GM21390 (cell line): ENCODE measurements at regions not wholly inside any gene's neighbourhood (a gene's known extent, or its start where the extent isn't known, plus 50 kb on each side); places are given as distances from the start of the nearest gene placed in this dataset.

Source experiments
- ATAC-seq: cut with Tn5 transposase; IDR thresholded peaks from one replicate; pipeline ENCODE4 v1.9.1; 2021; ENCODE audit not compliant: unreplicated experiment

- ATAC-seq: no peak
Observed at GRCh38 chr14:101507836-101508150, 53.5 kb upstream of the DIO3 start.

- ATAC-seq: no peak
Observed at GRCh38 chr14:101508196-101508947, 52.9 kb upstream of the DIO3 start.

GRCh38 chr14:101508948-101509729 lies 52.2 kb upstream of the DIO3 start:
- no peak for ATAC-seq

GRCh38 chr14:101509730-101510371 lies 51.4 kb upstream of the DIO3 start:
- no peak for ATAC-seq

GRCh38 chr14:101511199-101511598 lies 50.1 kb upstream of the DIO3 start:
- no peak for ATAC-seq
